GM12891 (cell line): ENCODE measurements at regions not wholly inside any gene's neighbourhood (a gene's known extent, or its start where the extent isn't known, plus 50 kb on each side); places are given as distances from the start of the nearest gene placed in this dataset.

Source experiments
- DNase-seq: peaks from one replicate; pipeline ENCODE4 v3.0.0; 2011; ENCODE audit warnings: low spot score; ENCODE audit not compliant: insufficient read length
- FAIRE-seq: peaks from 2 replicates; lab custom pipeline; 2011; peaks lifted over from hg19 to GRCh38; lab: Jason Lieb, UNC
- PAX5 ChIP-seq: IDR thresholded peaks from 2 replicates; pipeline ENCODE4 v1.6.1; 2011; ENCODE audit warnings: low read length, moderate library complexity, mild to moderate bottlenecking; ENCODE audit not compliant: insufficient read depth, severe bottlenecking
- POLR2A ChIP-seq: IDR thresholded peaks from 2 replicates; pipeline ENCODE4 v1.6.1; 2011; ENCODE audit warnings: low read depth, low read length, control low read depth
- POLR2AphosphoS5 ChIP-seq: IDR thresholded peaks from 2 replicates; pipeline ENCODE4 v1.6.1; 2011; ENCODE audit warnings: low read depth, low read length, control low read depth
- POU2F2 ChIP-seq: IDR thresholded peaks from 2 replicates; pipeline ENCODE4 v1.6.1; 2011; ENCODE audit warnings: low read depth, mild to moderate bottlenecking, control low read depth, low read length, moderate library complexity
- SPI1 ChIP-seq: IDR thresholded peaks from 2 replicates; pipeline ENCODE4 v1.6.1; 2011; ENCODE audit warnings: low read depth, low read length, control low read depth
- TAF1 ChIP-seq: IDR thresholded peaks from 2 replicates; pipeline ENCODE4 v1.6.1; 2011; ENCODE audit warnings: low read depth, low read length, control low read depth

GRCh38 chr15:77688693-77689092 is 56.0 kb upstream of the LINGO1 start:
- DNase-seq = no peak
- FAIRE-seq = no peak
- TF ChIP-seq POLR2A = no peak
- no peak for TF ChIP-seq SPI1
- no peak for TF ChIP-seq POLR2AphosphoS5
- TF ChIP-seq TAF1 = no peak
- TF ChIP-seq POU2F2 = no peak
- TF ChIP-seq PAX5 = no peak

GRCh38 chr15:77688266-77688665 is 55.6 kb upstream of the LINGO1 start:
- TF ChIP-seq POLR2A (no peak), SPI1 (no peak)
- DNase-seq (no peak), FAIRE-seq (no peak)

DNA sequence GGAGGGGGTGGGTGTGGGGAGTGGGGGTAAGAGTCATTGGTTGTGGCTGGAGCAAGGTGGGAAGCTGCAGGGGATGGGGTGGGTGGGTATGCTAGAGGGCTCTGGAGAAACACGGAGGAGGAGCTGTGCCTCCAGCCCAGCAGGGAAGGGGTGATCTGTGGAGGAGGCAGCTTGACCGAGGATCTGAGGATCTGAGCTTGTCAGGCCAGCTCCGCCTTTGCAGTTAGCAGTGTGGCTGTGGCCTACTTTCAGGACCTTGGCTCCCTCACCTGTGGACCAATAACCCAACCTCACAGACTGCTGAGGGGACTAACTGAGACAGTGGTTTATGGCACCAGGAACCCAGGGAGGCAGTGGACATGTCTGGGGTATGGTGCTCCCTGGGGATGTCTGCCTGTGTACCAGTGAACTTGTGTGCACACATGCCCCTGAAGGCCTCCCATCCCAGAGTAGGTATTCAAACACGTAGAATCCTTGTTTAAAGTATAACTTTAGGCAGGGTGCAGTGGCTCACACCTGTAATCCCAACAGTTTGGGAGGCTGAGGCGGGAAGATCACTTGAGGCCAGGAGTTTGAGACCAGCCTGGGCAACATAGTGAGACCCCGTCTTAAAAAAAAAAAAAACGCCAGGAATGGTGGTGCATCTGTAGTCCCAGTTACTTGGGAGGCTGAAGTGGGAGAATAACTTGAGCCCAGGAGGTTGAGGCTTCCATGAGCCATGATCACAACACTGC is 52.5 kb upstream of the LINGO1 start:
- no peak for DNase-seq
- TF ChIP-seq PAX5 (no peak), TAF1 (no peak), POU2F2 (no peak), SPI1 (no peak), POLR2AphosphoS5 (no peak), POLR2A (no peak)
- no peak for FAIRE-seq

DNA sequence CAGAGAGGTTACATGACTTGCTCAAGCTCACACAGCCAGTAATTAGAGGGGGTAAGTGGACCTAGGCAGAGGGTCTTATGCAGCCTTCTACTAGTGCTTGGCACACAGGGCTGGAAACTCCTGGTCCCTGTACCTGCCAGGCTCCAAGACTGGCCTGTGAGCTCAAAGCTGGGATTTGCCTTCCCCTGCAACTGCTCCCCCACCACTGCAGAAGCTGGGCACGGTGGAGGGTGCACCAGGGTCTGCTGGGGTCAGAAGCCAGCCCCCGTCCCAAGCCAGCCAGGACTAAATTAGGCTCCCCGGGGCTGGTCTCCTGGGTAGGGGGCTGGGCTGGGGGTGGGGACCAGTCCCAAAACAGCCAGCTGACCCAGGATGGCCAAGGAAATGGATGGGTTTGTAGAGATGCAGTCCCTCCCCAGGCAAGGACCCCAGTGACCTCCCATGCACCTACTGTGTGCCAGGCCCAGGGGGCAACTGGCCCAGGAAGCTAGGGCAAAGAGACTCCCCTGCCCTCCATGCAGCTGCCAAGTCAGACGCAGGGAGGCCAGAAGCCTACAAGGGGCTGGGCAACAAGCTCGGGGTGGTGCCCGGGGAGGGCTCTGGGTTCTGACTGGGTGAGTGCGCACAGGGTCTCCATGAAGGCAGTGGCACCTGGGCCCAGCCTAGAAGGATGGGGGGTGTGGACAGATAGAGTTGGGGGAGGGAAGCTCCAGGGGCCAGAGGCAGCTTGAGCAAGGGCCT is 51.8 kb upstream of the LINGO1 start:
- DNase-seq (no peak), FAIRE-seq (no peak)
- TF ChIP-seq POLR2A (no peak), PAX5 (no peak), SPI1 (no peak), TAF1 (no peak), POLR2AphosphoS5 (no peak), POU2F2 (no peak)

GRCh38 chr15:77682564-77682963 is 49.9 kb upstream of the LINGO1 start:
- DNase-seq (no peak), FAIRE-seq (no peak)
- TF ChIP-seq POLR2A (no peak), POLR2AphosphoS5 (no peak), POU2F2 (no peak), PAX5 (no peak), SPI1 (no peak), TAF1 (no peak)
